ENCODE measurements at regions not wholly inside any gene's neighbourhood (a gene's known extent, or its start where the extent isn't known, plus 50 kb on each side); places are given as distances from the start of the nearest gene placed in this dataset.

GRCh38 chrX:41022566-41022965 lies 62.7 kb upstream of the USP9X start:
- TF ChIP-seq POLR2AphosphoS5 (IDR thresholded peaks at IDR 0.05; ENCODE audit: low read depth, low read length) (no peak), POLR2A (IDR thresholded peaks at IDR 0.05; ENCODE audit: low read depth, low read length) (no peak)
